Hepatocyte (in vitro differentiated cells): ENCODE measurements at regions not wholly inside any gene's neighbourhood (a gene's known extent, or its start where the extent isn't known, plus 50 kb on each side); places are given as distances from the start of the nearest gene placed in this dataset.

Experiments
- CTCF ChIP-seq: fragments of 200-600 bp; sonication (generic); IDR thresholded peaks from 2 replicates; pipeline ENCODE4 v1.5.1; 2016; ENCODE audit warnings: antibody characterized with exemption, mild to moderate bottlenecking; ENCODE audit not compliant: poor library complexity
- EZH2 ChIP-seq: fragments of 200-600 bp; sonication (generic); IDR thresholded peaks from 2 replicates; pipeline ENCODE4 v1.6.1; 2016; ENCODE audit warnings: antibody characterized with exemption, mild to moderate bottlenecking, borderline replicate concordance
- EZH2phosphoT487 ChIP-seq: fragments of 200-600 bp; sonication (generic); IDR thresholded peaks from one replicate; pipeline ENCODE4 v1.6.1; 2018; ENCODE audit warnings: antibody characterized with exemption, mild to moderate bottlenecking, low read depth, moderate library complexity; ENCODE audit not compliant: unreplicated experiment, severe bottlenecking

DNA sequence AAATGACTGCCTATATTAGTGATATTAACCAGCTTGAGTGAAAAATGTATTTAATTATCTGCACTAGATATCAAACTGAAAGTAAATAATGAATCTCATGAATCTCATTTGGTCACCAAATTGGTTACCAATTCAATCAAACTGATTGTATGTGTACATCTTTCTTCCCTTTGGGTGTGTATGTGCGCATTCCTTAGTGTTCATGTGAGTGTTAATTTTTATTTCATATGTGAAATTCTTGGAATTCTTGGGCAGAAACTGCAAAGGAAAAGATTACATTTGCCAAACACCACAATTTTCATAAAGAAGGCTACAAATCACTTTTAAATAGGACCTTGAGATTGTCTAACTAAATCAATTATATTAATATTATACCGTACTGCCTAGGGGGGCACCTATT lies 648.4 kb upstream of the MARCKS start:
- TF ChIP-seq CTCF = no peak
- TF ChIP-seq EZH2 = no peak
- no peak for TF ChIP-seq EZH2phosphoT487
